HepG2 (cell line): ENCODE measurements at regions not wholly inside any gene's neighbourhood (a gene's known extent, or its start where the extent isn't known, plus 50 kb on each side); places are given as distances from the start of the nearest gene placed in this dataset.

Experiments used
- IRF2 ChIP-seq: IDR thresholded peaks from 2 replicates; pipeline ENCODE4 v1.6.1; 2018; ENCODE audit warnings: missing genetic modification reagents, missing compliant biosample characterization
- SIN3A ChIP-seq: IDR thresholded peaks from 2 replicates; pipeline ENCODE4 v1.6.1; 2011; ENCODE audit warnings: low read depth, mild to moderate bottlenecking, control low read depth, low read length, borderline replicate concordance
- TF ChIP-seq, protein P1 (sequence below): sonication (generic); formaldehyde crosslinking; IDR thresholded peaks from 2 replicates; pipeline ENCODE4 v1.8.1; 2023; ENCODE audit warnings: mild to moderate bottlenecking, inconsistent platforms, moderate library complexity, missing genetic modification reagents, borderline replicate concordance

DNA sequence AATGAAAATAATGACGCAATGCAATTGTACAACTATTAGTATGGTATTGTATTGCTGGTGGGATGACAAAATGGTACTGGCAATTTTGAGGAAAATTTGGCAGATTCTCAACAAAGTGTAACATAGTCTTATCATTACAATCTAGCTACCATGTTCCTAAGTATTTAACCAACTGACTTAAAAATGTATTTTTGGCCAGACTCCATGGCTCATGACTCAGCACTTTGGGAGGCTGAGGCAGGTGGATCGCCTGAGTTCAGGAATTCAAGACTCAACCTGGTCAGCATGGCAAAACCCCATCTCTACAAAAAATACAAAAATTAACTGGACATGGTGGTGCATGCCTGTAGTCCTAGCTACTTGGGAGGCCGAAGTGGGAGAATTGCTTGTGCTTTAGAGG lies 1409.5 kb downstream of the AACS start:
- no peak for TF ChIP-seq SIN3A
- TF ChIP-seq, protein P1, sequence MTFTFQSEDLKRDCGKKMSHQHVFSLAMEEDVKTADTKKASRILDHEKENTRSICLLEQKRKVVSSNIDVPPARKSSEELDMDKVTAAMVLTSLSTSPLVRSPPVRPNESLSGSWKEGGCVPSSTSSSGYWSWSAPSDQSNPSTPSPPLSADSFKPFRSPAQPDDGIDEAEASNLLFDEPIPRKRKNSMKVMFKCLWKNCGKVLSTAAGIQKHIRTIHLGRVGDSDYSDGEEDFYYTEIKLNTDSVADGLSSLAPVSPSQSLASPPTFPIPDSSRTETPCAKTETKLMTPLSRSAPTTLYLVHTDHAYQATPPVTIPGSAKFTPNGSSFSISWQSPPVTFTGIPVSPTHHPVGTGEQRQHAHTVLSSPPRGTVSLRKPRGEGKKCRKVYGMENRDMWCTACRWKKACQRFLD, result no peak
- TF ChIP-seq IRF2, result no peak
